ENCODE measurements at regions not wholly inside any gene's neighbourhood (a gene's known extent, or its start where the extent isn't known, plus 50 kb on each side); places are given as distances from the start of the nearest gene placed in this dataset.

DNA sequence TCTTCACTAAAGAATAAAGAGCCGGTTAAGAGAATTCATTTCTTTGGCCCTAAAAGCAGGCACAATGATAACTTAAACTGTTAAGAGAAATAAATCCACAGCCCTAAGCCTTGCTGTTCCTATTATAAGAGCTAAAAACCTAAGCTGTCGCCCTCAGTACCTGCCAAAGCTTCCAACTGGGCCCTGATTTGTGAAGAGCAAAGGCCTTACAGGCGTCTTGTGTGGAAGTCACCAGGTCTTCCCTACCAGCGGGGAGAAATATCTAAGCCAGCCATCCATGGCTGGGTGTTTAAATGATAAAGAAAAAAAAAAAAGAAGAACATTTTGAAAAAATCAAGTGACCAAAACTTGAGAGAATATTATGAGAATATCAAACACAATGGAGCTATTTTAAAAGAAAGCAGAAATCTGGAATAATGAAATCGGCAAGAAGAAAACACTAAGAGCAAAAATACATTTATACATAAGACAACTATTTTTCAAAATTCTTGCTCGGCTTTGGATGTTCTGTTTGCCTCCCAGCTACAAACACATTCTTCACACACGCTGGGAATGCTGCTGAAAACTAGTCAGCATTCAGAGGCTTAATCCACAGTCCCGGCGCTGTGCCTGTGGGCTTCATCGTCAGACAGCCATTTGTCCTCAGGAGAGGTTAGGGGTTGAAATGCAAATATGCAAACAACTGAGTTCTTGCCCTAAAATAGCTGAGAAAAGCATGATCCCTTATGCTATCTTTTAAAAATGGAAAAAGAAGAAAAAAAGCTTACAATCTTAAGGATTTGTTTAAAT lies 89.8 kb upstream of the LSM14A start:
- TF ChIP-seq, protein P1, sequence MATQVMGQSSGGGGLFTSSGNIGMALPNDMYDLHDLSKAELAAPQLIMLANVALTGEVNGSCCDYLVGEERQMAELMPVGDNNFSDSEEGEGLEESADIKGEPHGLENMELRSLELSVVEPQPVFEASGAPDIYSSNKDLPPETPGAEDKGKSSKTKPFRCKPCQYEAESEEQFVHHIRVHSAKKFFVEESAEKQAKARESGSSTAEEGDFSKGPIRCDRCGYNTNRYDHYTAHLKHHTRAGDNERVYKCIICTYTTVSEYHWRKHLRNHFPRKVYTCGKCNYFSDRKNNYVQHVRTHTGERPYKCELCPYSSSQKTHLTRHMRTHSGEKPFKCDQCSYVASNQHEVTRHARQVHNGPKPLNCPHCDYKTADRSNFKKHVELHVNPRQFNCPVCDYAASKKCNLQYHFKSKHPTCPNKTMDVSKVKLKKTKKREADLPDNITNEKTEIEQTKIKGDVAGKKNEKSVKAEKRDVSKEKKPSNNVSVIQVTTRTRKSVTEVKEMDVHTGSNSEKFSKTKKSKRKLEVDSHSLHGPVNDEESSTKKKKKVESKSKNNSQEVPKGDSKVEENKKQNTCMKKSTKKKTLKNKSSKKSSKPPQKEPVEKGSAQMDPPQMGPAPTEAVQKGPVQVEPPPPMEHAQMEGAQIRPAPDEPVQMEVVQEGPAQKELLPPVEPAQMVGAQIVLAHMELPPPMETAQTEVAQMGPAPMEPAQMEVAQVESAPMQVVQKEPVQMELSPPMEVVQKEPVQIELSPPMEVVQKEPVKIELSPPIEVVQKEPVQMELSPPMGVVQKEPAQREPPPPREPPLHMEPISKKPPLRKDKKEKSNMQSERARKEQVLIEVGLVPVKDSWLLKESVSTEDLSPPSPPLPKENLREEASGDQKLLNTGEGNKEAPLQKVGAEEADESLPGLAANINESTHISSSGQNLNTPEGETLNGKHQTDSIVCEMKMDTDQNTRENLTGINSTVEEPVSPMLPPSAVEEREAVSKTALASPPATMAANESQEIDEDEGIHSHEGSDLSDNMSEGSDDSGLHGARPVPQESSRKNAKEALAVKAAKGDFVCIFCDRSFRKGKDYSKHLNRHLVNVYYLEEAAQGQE (IDR thresholded peaks at IDR 0.05; ENCODE audit: insufficient read depth in 1 of 2, low read depth in 2 of 2, low read length in 2 of 2), result no peak
- no peak for TF ChIP-seq POLR2AphosphoS5 (IDR thresholded peaks at IDR 0.05; ENCODE audit: low read depth, low read length)
- TF ChIP-seq SIN3A (IDR thresholded peaks at IDR 0.05; ENCODE audit: borderline replicate concordance, insufficient read depth, low read length), result no peak
